ENCODE measurements at regions not wholly inside any gene's neighbourhood (a gene's known extent, or its start where the extent isn't known, plus 50 kb on each side); places are given as distances from the start of the nearest gene placed in this dataset.

- no peak for TF ChIP-seq CTCF (IDR thresholded peaks at IDR 0.05)
- no peak for TF ChIP-seq EZH2 (IDR thresholded peaks at IDR 0.05; ENCODE audit: borderline replicate concordance, insufficient read depth, low read depth, low read length, poor library complexity, severe bottlenecking)
These were observed 92.3 kb upstream of the BCAT1 start for GRCh38 chr12:25041006-25041741.

Measured in B cell (primary cell).